Endothelial cell of umbilical vein (primary cell): ENCODE measurements at regions not wholly inside any gene's neighbourhood (a gene's known extent, or its start where the extent isn't known, plus 50 kb on each side); places are given as distances from the start of the nearest gene placed in this dataset.

Experiments used
- BruUV-seq: library from RNA; stranded (reverse); fragments of 400-500 nt; replicated peaks from 2 replicates; lab custom pipeline; 2021; lab: Mats Ljungman, UMichigan
- CTCF ChIA-PET: fragments of 300-600, 350-600 bp; sonication (Branson Sonifier 250); formaldehyde crosslinking; loops from one replicate; lab custom pipeline; 2021; ENCODE audit warnings: antibody characterized with exemption, inconsistent platforms; lab: Charles Lee
- POLR2A ChIA-PET: fragments of 300-600, 350-600 bp; sonication (Branson Sonifier 250); formaldehyde crosslinking; loops from one replicate; lab custom pipeline; 2021; ENCODE audit warnings: antibody characterized with exemption, inconsistent platforms; lab: Charles Lee
- DNase-seq: peaks from one replicate; pipeline ENCODE4 v3.0.0-alpha.2; 2011; ENCODE audit warnings: low read depth, low spot score
- FAIRE-seq: peaks from 2 replicates; lab custom pipeline; 2011; peaks lifted over from hg19 to GRCh38; lab: Jason Lieb, UNC
- H2AFZ ChIP-seq: 2 replicates; pipeline ENCODE4 v1.6.0; 2012; ENCODE audit warnings: low read depth, low read length, control low read depth, inconsistent platforms
- H3K27ac ChIP-seq: 2 replicates; pipeline ENCODE4 v1.5.1; 2011; ENCODE audit warnings: low read depth, mild to moderate bottlenecking, control low read depth, low read length, moderate library complexity; ENCODE audit not compliant: insufficient read depth
- H3K27me3 ChIP-seq, 2 experiments: 2 replicates each; pipeline versions ENCODE4 v1.6.0 to v1.6.1; 2011; ENCODE audit warnings: low read length in 2 of 2, mixed read lengths in 1 of 2; ENCODE audit not compliant: control insufficient read depth in 2 of 2, insufficient read depth in 2 of 2
- H3K36me3 ChIP-seq, 2 experiments: 2 replicates in 1 of 2; 3 replicates in 1 of 2; pipeline ENCODE4 v1.5.1; 2011; ENCODE audit warnings: low read length in 2 of 2, mild to moderate bottlenecking in 1 of 2, moderate library complexity in 1 of 2; ENCODE audit not compliant: control insufficient read depth in 2 of 2, insufficient read depth in 2 of 2; ENCODE audit errors: extremely low read depth in 1 of 2
- H3K4me1 ChIP-seq: 3 replicates; pipeline ENCODE4 v1.5.1; 2011; ENCODE audit warnings: mild to moderate bottlenecking, low read length; ENCODE audit not compliant: control insufficient read depth, insufficient read depth; ENCODE audit errors: extremely low read depth
- H3K4me2 ChIP-seq: 2 replicates; pipeline ENCODE4 v1.6.1; 2011; ENCODE audit warnings: low read length, control low read depth, mixed read lengths; ENCODE audit not compliant: insufficient read depth
- H3K4me3 ChIP-seq, 3 experiments: fragments of 200-600 bp in 1 of 3; sonication (generic), shearing (Covaris generic) in 1 of 3; replicated peaks in 1 of 3; 2 replicates each; pipeline ENCODE4 v1.5.1; 2011 to 2016; ENCODE audit warnings: control low read depth in 3 of 3, low read length in 3 of 3, mild to moderate bottlenecking in 2 of 3, inconsistent platforms in 1 of 3, low read depth in 1 of 3, moderate library complexity in 1 of 3; ENCODE audit not compliant: insufficient read depth in 1 of 3
- H3K79me2 ChIP-seq: 2 replicates; pipeline ENCODE4 v1.6.0; 2012; ENCODE audit warnings: low read length, inconsistent platforms; ENCODE audit not compliant: control insufficient read depth, insufficient read depth
- H3K9ac ChIP-seq: replicated peaks from 2 replicates; pipeline ENCODE3; 2011; ENCODE audit warnings: low read length, control low read depth; ENCODE audit not compliant: insufficient read depth; ENCODE audit errors: extremely low read depth
- H3K9me1 ChIP-seq: replicated peaks from 3 replicates; pipeline ENCODE4 v1.6.0; 2011; ENCODE audit warnings: mild to moderate bottlenecking, low read length; ENCODE audit not compliant: control insufficient read depth, insufficient read depth; ENCODE audit errors: extremely low read depth
- H3K9me3 ChIP-seq: replicated peaks from 2 replicates; pipeline ENCODE4 v1.5.1; 2012; ENCODE audit warnings: low read length, inconsistent platforms; ENCODE audit not compliant: control insufficient read depth, insufficient read depth
- H4K20me1 ChIP-seq: replicated peaks from 2 replicates; pipeline ENCODE3; 2011; ENCODE audit warnings: mild to moderate bottlenecking, low read length; ENCODE audit not compliant: control insufficient read depth, insufficient read depth; ENCODE audit errors: extremely low read depth
- EZH2 ChIP-seq: IDR thresholded peaks from 2 replicates; pipeline ENCODE4 v1.6.1; 2012; ENCODE audit warnings: borderline replicate concordance, low read depth, mild to moderate bottlenecking, moderate library complexity, low read length, inconsistent platforms; ENCODE audit not compliant: severe bottlenecking
- FOS ChIP-seq: IDR thresholded peaks from 2 replicates; pipeline ENCODE4 v1.6.1; 2011; ENCODE audit warnings: mild to moderate bottlenecking, low read length, moderate library complexity, borderline replicate concordance; ENCODE audit not compliant: insufficient read depth
- GATA2 ChIP-seq: IDR thresholded peaks from 2 replicates; pipeline ENCODE4 v1.7.0; 2011; ENCODE audit warnings: low read depth, mild to moderate bottlenecking, moderate library complexity, mixed read lengths, low read length; ENCODE audit not compliant: insufficient read length, insufficient read depth
- JUN ChIP-seq: IDR thresholded peaks from 2 replicates; pipeline ENCODE4 v1.6.1; 2011; ENCODE audit warnings: borderline replicate concordance, low read depth; ENCODE audit not compliant: insufficient read length, insufficient read depth
- POLR2A ChIP-seq: IDR thresholded peaks from 2 replicates; pipeline ENCODE4 v1.6.1; 2012; ENCODE audit warnings: low read depth, mild to moderate bottlenecking, control low read depth, low read length
- POLR2AphosphoS5 ChIP-seq: IDR thresholded peaks from 2 replicates; pipeline ENCODE4 v1.6.1; 2012; ENCODE audit warnings: low read depth, mild to moderate bottlenecking, control low read depth, low read length, moderate library complexity; ENCODE audit not compliant: insufficient read depth
- dilution Hi-C: fragments of 300-500 bp; cut with MboI; formaldehyde crosslinking; loops from one replicate; pipeline ENCODE4 v1.15.0; 2019; ENCODE audit warnings: low sequenced_read_pairs; ENCODE audit not compliant: extremely low pct_ligation_motif_present
- intact Hi-C: fragments of 100-400 bp; cut with micrococcal nuclease; formaldehyde crosslinking; loops from one replicate; pipeline ENCODE4 v1.10.0; 2022
- TF ChIP-seq, protein P1 (sequence below), 2 donors: IDR thresholded peaks; 1 replicate in 1 of 2; 2 replicates in 1 of 2; pipeline ENCODE4 v1.5.1; 2011; ENCODE audit warnings: low read length in 2 of 2, mild to moderate bottlenecking in 2 of 2, moderate library complexity in 2 of 2, control low read depth in 1 of 2, inconsistent platforms in 1 of 2, low read depth in 1 of 2; ENCODE audit not compliant: insufficient read depth in 1 of 2; ENCODE audit errors: extremely low read depth in 1 of 2
- TF ChIP-seq, protein P2 (sequence below): IDR thresholded peaks from 2 replicates; pipeline ENCODE4 v1.6.1; 2011; ENCODE audit not compliant: insufficient read depth, insufficient read length

DNA sequence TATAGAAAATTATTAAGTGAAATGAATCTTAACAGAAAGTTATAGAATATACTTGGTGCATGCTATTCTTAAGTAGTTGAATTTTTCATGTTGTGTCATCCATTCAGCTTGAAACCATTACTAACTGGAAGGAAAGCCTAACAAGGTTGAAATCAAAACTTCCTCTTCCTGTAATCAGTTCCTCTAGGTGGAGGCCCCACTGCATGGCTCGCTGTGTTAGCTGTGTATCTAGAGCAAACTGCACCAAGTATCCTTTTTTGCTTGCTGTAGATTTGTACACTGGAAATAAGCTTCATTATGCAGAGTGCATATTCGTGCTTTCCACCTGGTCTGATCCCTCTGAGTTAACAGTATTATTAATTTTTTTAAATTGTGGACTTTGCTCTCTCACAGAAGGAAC is 1146.1 kb downstream of the EFNB2 start:
- no TSS peak for BruUV-seq
- Histone ChIP-seq H3K4me3 (no peak overlapping the region), H3K9ac (no peak overlapping the region), H3K4me2 (no peak overlapping the region), H3K79me2 (no peaks in the 10 kb centered on the region), H3K36me3 (no peaks in the 10 kb centered on the region), H3K27me3 (no peaks in the 10 kb centered on the region), H3K27ac (no peak overlapping the region), H3K4me1 (no peaks in the 10 kb centered on the region), H4K20me1 (no peaks in the 10 kb centered on the region), H3K9me1 (no peaks in the 10 kb centered on the region), H3K9me3 (no peaks in the 10 kb centered on the region), H2AFZ (peak overlapping the region; percentile 72)
- CTCF ChIA-PET, result interaction anchor here (1.0 kb wide), 1 partner anchor 13 kb away, joined by 3 read pairs; no protein-coding TSS in a partner anchor
- intact Hi-C loops (no loop called here), dilution Hi-C loops (no loop called here)
- POLR2A ChIA-PET, result no interaction called here
- DNase-seq, result no peak
- TF ChIP-seq FOS, result no peak
- no peak for TF ChIP-seq JUN
- no peak for TF ChIP-seq POLR2AphosphoS5
- TF ChIP-seq, protein P1, sequence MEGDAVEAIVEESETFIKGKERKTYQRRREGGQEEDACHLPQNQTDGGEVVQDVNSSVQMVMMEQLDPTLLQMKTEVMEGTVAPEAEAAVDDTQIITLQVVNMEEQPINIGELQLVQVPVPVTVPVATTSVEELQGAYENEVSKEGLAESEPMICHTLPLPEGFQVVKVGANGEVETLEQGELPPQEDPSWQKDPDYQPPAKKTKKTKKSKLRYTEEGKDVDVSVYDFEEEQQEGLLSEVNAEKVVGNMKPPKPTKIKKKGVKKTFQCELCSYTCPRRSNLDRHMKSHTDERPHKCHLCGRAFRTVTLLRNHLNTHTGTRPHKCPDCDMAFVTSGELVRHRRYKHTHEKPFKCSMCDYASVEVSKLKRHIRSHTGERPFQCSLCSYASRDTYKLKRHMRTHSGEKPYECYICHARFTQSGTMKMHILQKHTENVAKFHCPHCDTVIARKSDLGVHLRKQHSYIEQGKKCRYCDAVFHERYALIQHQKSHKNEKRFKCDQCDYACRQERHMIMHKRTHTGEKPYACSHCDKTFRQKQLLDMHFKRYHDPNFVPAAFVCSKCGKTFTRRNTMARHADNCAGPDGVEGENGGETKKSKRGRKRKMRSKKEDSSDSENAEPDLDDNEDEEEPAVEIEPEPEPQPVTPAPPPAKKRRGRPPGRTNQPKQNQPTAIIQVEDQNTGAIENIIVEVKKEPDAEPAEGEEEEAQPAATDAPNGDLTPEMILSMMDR (IDR thresholded peaks at IDR 0.05; ENCODE audit: extremely low read depth in 1 of 2, insufficient read depth in 1 of 2, low read depth in 1 of 2, low read length in 2 of 2), result no peak
- no peak for TF ChIP-seq POLR2A
- TF ChIP-seq GATA2, result no peak
- no peak for TF ChIP-seq EZH2
- TF ChIP-seq, protein P2, sequence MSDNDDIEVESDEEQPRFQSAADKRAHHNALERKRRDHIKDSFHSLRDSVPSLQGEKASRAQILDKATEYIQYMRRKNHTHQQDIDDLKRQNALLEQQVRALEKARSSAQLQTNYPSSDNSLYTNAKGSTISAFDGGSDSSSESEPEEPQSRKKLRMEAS, result no peak
- FAIRE-seq, result no peak
